Testis (tissue), 2 donors: ENCODE measurements at regions not wholly inside any gene's neighbourhood (a gene's known extent, or its start where the extent isn't known, plus 50 kb on each side); places are given as distances from the start of the nearest gene placed in this dataset.

Experiments used
- POLR2A ChIP-seq: fragments of 450-650 bp; IDR thresholded peaks from one replicate; pipeline ENCODE4 v1.6.1; 2017; ENCODE audit warnings: antibody characterized with exemption, mild to moderate bottlenecking, moderate library complexity
- TF ChIP-seq, protein P1 (sequence below), 3 experiments: fragments of 450-650 bp in 2 of 3; fragments of 200-600 bp in 1 of 3; sonication (generic) in 1 of 3; IDR thresholded peaks; one replicate each; pipeline ENCODE4 v1.5.1; 2016 to 2019; ENCODE audit warnings: antibody characterized with exemption in 3 of 3, mild to moderate bottlenecking in 2 of 3, moderate library complexity in 1 of 3

DNA sequence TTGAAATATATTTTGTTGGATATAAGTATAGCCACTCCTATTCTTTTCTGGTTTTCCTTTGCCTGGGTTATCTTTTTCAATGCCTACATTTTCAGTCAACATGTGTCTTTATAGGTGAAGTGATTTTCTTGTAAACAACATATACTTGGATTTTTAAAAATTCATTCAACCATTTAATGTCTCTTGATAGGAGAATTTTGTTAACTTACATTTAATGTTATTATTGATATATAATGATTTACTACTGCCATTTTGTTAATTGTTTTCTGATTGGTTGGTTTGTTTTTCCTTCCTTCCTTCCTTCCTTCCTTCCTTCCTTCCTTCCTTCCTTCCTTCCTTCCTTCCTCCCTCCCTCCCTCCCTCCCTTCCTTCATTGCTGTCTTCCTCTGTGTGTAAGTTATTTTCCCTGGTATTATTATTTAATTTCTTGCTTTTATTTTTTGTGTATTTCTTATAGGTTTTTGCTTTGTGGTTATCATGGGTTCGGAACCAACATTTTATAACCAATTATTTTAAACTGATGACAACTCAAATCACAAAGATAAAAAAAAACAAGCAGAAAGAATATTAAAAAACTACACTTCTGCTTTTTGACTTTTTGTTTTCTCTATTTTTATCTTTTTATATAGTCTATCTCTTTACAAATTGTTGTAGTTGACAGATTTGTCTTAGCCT lies 330.1 kb upstream of the GRID2 start:
- TF ChIP-seq, protein P1, sequence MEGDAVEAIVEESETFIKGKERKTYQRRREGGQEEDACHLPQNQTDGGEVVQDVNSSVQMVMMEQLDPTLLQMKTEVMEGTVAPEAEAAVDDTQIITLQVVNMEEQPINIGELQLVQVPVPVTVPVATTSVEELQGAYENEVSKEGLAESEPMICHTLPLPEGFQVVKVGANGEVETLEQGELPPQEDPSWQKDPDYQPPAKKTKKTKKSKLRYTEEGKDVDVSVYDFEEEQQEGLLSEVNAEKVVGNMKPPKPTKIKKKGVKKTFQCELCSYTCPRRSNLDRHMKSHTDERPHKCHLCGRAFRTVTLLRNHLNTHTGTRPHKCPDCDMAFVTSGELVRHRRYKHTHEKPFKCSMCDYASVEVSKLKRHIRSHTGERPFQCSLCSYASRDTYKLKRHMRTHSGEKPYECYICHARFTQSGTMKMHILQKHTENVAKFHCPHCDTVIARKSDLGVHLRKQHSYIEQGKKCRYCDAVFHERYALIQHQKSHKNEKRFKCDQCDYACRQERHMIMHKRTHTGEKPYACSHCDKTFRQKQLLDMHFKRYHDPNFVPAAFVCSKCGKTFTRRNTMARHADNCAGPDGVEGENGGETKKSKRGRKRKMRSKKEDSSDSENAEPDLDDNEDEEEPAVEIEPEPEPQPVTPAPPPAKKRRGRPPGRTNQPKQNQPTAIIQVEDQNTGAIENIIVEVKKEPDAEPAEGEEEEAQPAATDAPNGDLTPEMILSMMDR (IDR thresholded peaks at IDR 0.05), result no peak
- TF ChIP-seq POLR2A, result no peak
